CD14-positive monocyte (primary cell): ENCODE measurements at regions not wholly inside any gene's neighbourhood (a gene's known extent, or its start where the extent isn't known, plus 50 kb on each side); places are given as distances from the start of the nearest gene placed in this dataset.

Experiments
- DNase-seq, 3 donors: peaks; one replicate each; pipeline ENCODE4 v3.0.0-alpha.2; 2011 to 2022
- H2AFZ ChIP-seq: 2 replicates; pipeline ENCODE4 v1.6.0; 2012; ENCODE audit warnings: mild to moderate bottlenecking, low read depth, low read length, inconsistent platforms; ENCODE audit not compliant: insufficient read depth, poor library complexity, severe bottlenecking
- H3K27ac ChIP-seq, 2 donors: 1 replicate in 1 of 2; 2 replicates in 1 of 2; pipeline ENCODE4 v1.5.1; 2012 to 2013; ENCODE audit warnings: low read length in 2 of 2, control low read depth in 1 of 2, inconsistent platforms in 1 of 2, low read depth in 1 of 2, mild to moderate bottlenecking in 1 of 2
- H3K27me3 ChIP-seq, 2 donors: one replicate each; pipeline versions ENCODE4 v1.6.0 to v1.6.1; 2011 to 2013; ENCODE audit warnings: low read length in 2 of 2; ENCODE audit not compliant: control insufficient read depth in 2 of 2, insufficient read depth in 2 of 2
- H3K36me3 ChIP-seq, 2 donors: replicated peaks in 1 of 2; 1 replicate in 1 of 2; 2 replicates in 1 of 2; pipeline versions ENCODE4 v1.5.1 to v1.6.1; 2012 to 2013; ENCODE audit warnings: low read length in 2 of 2, control low read depth in 1 of 2, inconsistent platforms in 1 of 2, mild to moderate bottlenecking in 1 of 2; ENCODE audit not compliant: insufficient read depth in 2 of 2, control insufficient read depth in 1 of 2
- H3K4me1 ChIP-seq, 2 donors: 1 replicate in 1 of 2; 2 replicates in 1 of 2; pipeline versions ENCODE4 v1.5.1 to v1.6.1; 2012 to 2013; ENCODE audit warnings: low read length in 2 of 2, control low read depth in 1 of 2, inconsistent platforms in 1 of 2, mild to moderate bottlenecking in 1 of 2, moderate library complexity in 1 of 2; ENCODE audit not compliant: insufficient read depth in 2 of 2, control insufficient read depth in 1 of 2
- H3K4me2 ChIP-seq: replicated peaks from 2 replicates; pipeline ENCODE3; 2012; ENCODE audit warnings: low read length, moderate library complexity, mild to moderate bottlenecking; ENCODE audit not compliant: poor library complexity, severe bottlenecking; ENCODE audit errors: extremely low read depth
- H3K4me3 ChIP-seq, 3 experiments: fragments of 200-600 bp in 1 of 3; sonication (generic) in 1 of 3; replicated peaks in 1 of 3; 1 replicate in 2 of 3; 2 replicates in 1 of 3; pipeline ENCODE4 v1.5.1; 2011 to 2013; ENCODE audit warnings: low read length in 3 of 3, mild to moderate bottlenecking in 3 of 3, control low read depth in 2 of 3, low read depth in 2 of 3, inconsistent platforms in 1 of 3, moderate library complexity in 1 of 3
- H3K79me2 ChIP-seq: 2 replicates; pipeline ENCODE4 v1.6.0; 2012; ENCODE audit warnings: mild to moderate bottlenecking, control low read depth, inconsistent platforms, low read length, moderate library complexity; ENCODE audit not compliant: insufficient read depth
- H3K9ac ChIP-seq: 2 replicates; pipeline ENCODE4 v1.6.0; 2017; ENCODE audit warnings: low read length, mild to moderate bottlenecking; ENCODE audit not compliant: insufficient read depth, poor library complexity, severe bottlenecking
- H3K9me3 ChIP-seq, 2 donors: replicated peaks in 1 of 2; 1 replicate in 1 of 2; 2 replicates in 1 of 2; pipeline versions ENCODE4 v1.5.1 to v1.6.1; 2012 to 2013; ENCODE audit warnings: low read length in 2 of 2, control low read depth in 1 of 2; ENCODE audit not compliant: control insufficient read depth in 1 of 2, insufficient read depth in 1 of 2
- H4K20me1 ChIP-seq: 2 replicates; pipeline ENCODE4 v1.6.0; 2012; ENCODE audit warnings: mild to moderate bottlenecking, low read length, control low read depth, moderate library complexity; ENCODE audit not compliant: insufficient read depth
- H3K27ac Mint-ChIP-seq, 7 donors: one replicate each; pipeline ENCODE4 v1.8.0; 2020; ENCODE audit warnings: mild to moderate bottlenecking in 7 of 7, mixed read lengths in 7 of 7, moderate library complexity in 6 of 7, inconsistent platforms in 2 of 7
- H3K27me3 Mint-ChIP-seq, 3 donors: one replicate each; pipeline ENCODE4 v1.8.0; 2021 to 2022; ENCODE audit warnings: low read depth in 3 of 3, mild to moderate bottlenecking in 3 of 3, mixed read lengths in 3 of 3, moderate library complexity in 3 of 3, inconsistent platforms in 1 of 3
- H3K36me3 Mint-ChIP-seq, 2 donors: one replicate each; pipeline ENCODE4 v1.8.0; 2020; ENCODE audit warnings: mixed read lengths in 2 of 2, inconsistent platforms in 1 of 2, mild to moderate bottlenecking in 1 of 2
- H3K4me1 Mint-ChIP-seq: one replicate; pipeline ENCODE4 v1.8.0; 2020; ENCODE audit warnings: mild to moderate bottlenecking, mixed read lengths
- H3K4me3 Mint-ChIP-seq, 2 donors: one replicate each; pipeline ENCODE4 v1.8.0; 2020; ENCODE audit warnings: mild to moderate bottlenecking in 2 of 2, mixed read lengths in 2 of 2, moderate library complexity in 1 of 2
- H3K9me3 Mint-ChIP-seq, 7 donors: one replicate each; pipeline ENCODE4 v1.8.0; 2020 to 2022; ENCODE audit warnings: mixed read lengths in 7 of 7, mild to moderate bottlenecking in 6 of 7, moderate library complexity in 6 of 7, inconsistent platforms in 2 of 7
- WGBS: methylation state at CpG from one replicate; pipeline ENCODE4 v1.1.5; 2013; ENCODE audit warnings: missing lambda C conversion rate; ENCODE audit not compliant: insufficient coverage; 5-methylcytosine and 5-hydroxymethylcytosine counted together
- intact Hi-C, 2 donors: fragments of 100-400 bp; cut with micrococcal nuclease; formaldehyde crosslinking; loops; one replicate each; pipeline versions ENCODE4 v1.15.0 to v1.15.1; 2023
- TF ChIP-seq, protein P1 (sequence below): fragments of 200-600 bp; IDR thresholded peaks from one replicate; pipeline ENCODE4 v1.8.0; 2022; ENCODE audit warnings: antibody characterized with exemption, mild to moderate bottlenecking

DNA sequence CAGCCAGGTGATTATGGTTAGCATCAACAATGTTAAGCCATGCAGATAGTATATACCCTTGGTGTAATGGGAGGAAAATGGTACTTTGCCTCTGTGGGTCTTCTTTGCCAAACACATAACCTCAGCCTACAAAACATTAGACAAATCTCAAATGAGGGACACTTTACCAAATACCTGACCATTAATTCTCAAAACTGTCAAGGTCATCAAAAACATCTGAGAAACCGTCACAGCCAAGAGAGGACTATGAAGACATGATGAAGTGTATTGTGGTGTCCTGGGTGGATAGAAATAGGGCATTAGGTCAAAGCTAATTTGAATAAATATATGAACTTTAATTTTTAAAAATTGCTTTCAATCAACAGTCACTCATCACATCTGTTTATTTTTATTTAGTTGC, 1036.1 kb downstream of the AGBL1 start:
- Histone ChIP-seq H3K27ac (no peak overlapping the region), H3K4me2 (no peak overlapping the region), H3K79me2 (no peaks in the 10 kb centered on the region), H2AFZ (no peak overlapping the region), H3K27me3 (no peaks in the 10 kb centered on the region), H3K9ac (no peak overlapping the region), H3K36me3 (no peaks in the 10 kb centered on the region), H3K4me1 (no peaks in the 10 kb centered on the region), H3K4me3 (no peak overlapping the region), H3K9me3 (peaks cover 7 to 13% of the 10 kb centered on the region in 2 donors), H4K20me1 (no peaks in the 10 kb centered on the region)
- no peak for DNase-seq
- Mint-ChIP-seq H3K27ac (no peak overlapping the region), H3K4me1 (no peaks in the 10 kb centered on the region), H3K4me3 (no peak overlapping the region), H3K36me3 (no peaks in the 10 kb centered on the region), H3K27me3 (no peaks in the 10 kb centered on the region), H3K9me3 (peaks cover 3 to 9% (median 7%) of the 10 kb centered on the region in 7 donors)
- intact Hi-C loops = no loop called here
- TF ChIP-seq, protein P1, sequence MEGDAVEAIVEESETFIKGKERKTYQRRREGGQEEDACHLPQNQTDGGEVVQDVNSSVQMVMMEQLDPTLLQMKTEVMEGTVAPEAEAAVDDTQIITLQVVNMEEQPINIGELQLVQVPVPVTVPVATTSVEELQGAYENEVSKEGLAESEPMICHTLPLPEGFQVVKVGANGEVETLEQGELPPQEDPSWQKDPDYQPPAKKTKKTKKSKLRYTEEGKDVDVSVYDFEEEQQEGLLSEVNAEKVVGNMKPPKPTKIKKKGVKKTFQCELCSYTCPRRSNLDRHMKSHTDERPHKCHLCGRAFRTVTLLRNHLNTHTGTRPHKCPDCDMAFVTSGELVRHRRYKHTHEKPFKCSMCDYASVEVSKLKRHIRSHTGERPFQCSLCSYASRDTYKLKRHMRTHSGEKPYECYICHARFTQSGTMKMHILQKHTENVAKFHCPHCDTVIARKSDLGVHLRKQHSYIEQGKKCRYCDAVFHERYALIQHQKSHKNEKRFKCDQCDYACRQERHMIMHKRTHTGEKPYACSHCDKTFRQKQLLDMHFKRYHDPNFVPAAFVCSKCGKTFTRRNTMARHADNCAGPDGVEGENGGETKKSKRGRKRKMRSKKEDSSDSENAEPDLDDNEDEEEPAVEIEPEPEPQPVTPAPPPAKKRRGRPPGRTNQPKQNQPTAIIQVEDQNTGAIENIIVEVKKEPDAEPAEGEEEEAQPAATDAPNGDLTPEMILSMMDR = no peak
- no CpG with 5 or more reads among the region's 1 CpG for WGBS

DNA sequence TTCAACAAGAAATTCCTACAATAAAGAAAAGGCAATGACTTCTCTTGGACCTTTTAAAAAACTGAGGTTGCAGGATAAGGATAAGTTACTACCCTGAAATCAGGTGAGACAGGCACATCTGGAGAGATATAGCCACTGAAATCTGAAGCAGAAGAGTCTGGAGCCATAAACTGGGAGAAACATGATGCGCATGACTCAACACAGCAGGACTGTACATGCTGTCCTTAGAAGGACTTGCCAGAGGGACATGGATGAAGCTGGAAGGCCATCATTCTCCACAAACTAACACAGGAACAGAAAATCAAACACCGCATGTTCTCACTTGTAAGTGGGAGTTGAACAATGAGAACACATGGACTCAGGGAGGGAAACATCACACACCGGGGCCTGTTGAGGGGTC, 1020.2 kb downstream of the AGBL1 start:
- Histone ChIP-seq H3K4me2 (no peak overlapping the region), H3K36me3 (no peaks in the 10 kb centered on the region), H3K4me3 (no peak overlapping the region), H3K9me3 (peaks cover 14 to 24% of the 10 kb centered on the region in 2 donors), H3K9ac (no peak overlapping the region), H4K20me1 (no peaks in the 10 kb centered on the region), H3K79me2 (no peaks in the 10 kb centered on the region), H3K27me3 (no peaks in the 10 kb centered on the region), H2AFZ (no peak overlapping the region), H3K27ac (no peak overlapping the region), H3K4me1 (no peaks in the 10 kb centered on the region)
- no peaks in the 10 kb centered on the region for H3K4me1 Mint-ChIP-seq
- intact Hi-C loops = no loop called here
- TF ChIP-seq, protein P1 = no peak
- no peak for DNase-seq
- no peaks in the 10 kb centered on the region for H3K36me3 Mint-ChIP-seq
- no peak overlapping the region for H3K4me3 Mint-ChIP-seq
- peaks cover 0 to 1% (median 0%) of the 10 kb centered on the region in 3 donors for H3K27me3 Mint-ChIP-seq
- WGBS = no CpG with 5 or more reads among the region's 3 CpGs
- H3K9me3 Mint-ChIP-seq = peaks cover 5 to 21% (median 12%) of the 10 kb centered on the region in 7 donors
- no peak overlapping the region for H3K27ac Mint-ChIP-seq
